H1 (cell line): ENCODE measurements at regions not wholly inside any gene's neighbourhood (a gene's known extent, or its start where the extent isn't known, plus 50 kb on each side); places are given as distances from the start of the nearest gene placed in this dataset.

Experiments used
- CTCF ChIP-seq, 3 experiments: IDR thresholded peaks; 1 replicate in 2 of 3; 2 replicates in 1 of 3; pipeline versions ENCODE4 v1.5.1 to v1.6.1; 2011; ENCODE audit warnings: low read length in 3 of 3, mild to moderate bottlenecking in 3 of 3, inconsistent platforms in 2 of 3, low read depth in 1 of 3, moderate library complexity in 1 of 3; ENCODE audit not compliant: insufficient read depth in 1 of 3; ENCODE audit errors: control extremely low read depth in 1 of 3
- EP300 ChIP-seq, 2 experiments: IDR thresholded peaks; 1 replicate in 1 of 2; 2 replicates in 1 of 2; pipeline ENCODE4 v1.6.1; 2011 to 2012; ENCODE audit warnings: low read depth in 2 of 2, low read length in 2 of 2, mild to moderate bottlenecking in 2 of 2, borderline replicate concordance in 1 of 2, inconsistent platforms in 1 of 2, moderate library complexity in 1 of 2
- POLR2A ChIP-seq, 2 experiments: IDR thresholded peaks; 1 replicate in 1 of 2; 2 replicates in 1 of 2; pipeline ENCODE4 v1.6.1; 2011; ENCODE audit warnings: low read depth in 2 of 2, low read length in 2 of 2, mild to moderate bottlenecking in 2 of 2; ENCODE audit errors: control extremely low read depth in 1 of 2
- SIN3A ChIP-seq, 2 experiments: IDR thresholded peaks in 1 of 2; conservative IDR thresholded peaks in 1 of 2; 2 replicates each; pipeline ENCODE4 v1.6.1; 2011 to 2012; ENCODE audit warnings: low read length in 2 of 2, improper control_type of control experiment in 1 of 2, low read depth in 1 of 2, mild to moderate bottlenecking in 1 of 2

- TF ChIP-seq SIN3A (conservative IDR thresholded peaks at IDR 0.05 in 1 of 2, IDR thresholded peaks at IDR 0.05 in 1 of 2; ENCODE audit: low read depth in 1 of 2, low read length in 2 of 2) (no peak), POLR2A (IDR thresholded peaks at IDR 0.05; ENCODE audit: control extremely low read depth in 1 of 2, low read depth in 2 of 2, low read length in 2 of 2) (no peak), CTCF (IDR thresholded peaks at IDR 0.05; ENCODE audit: control extremely low read depth in 1 of 3, insufficient read depth in 1 of 3, low read depth in 1 of 3, low read length in 3 of 3) (no peak), EP300 (IDR thresholded peaks at IDR 0.05; ENCODE audit: borderline replicate concordance in 1 of 2, low read depth in 2 of 2, low read length in 2 of 2) (no peak)
Measured at GRCh38 chr20:23193801-23194384, 107.8 kb upstream of the CD93 start.
